ENCODE measurements at regions not wholly inside any gene's neighbourhood (a gene's known extent, or its start where the extent isn't known, plus 50 kb on each side); places are given as distances from the start of the nearest gene placed in this dataset.

GRCh38 chr6:99073223-99073622 is 125.5 kb upstream of the FBXL4 start:
- TF ChIP-seq CTCF (conservative IDR thresholded peaks at IDR 0.05): no peak
- TF ChIP-seq ZFX (IDR thresholded peaks at IDR 0.05): no peak
